CD4-positive, alpha-beta T cell treated with Interleukin-4 for 4 hours (primary cell): ENCODE measurements at regions not wholly inside any gene's neighbourhood (a gene's known extent, or its start where the extent isn't known, plus 50 kb on each side); places are given as distances from the start of the nearest gene placed in this dataset.

ENCODE experiments used
- DNase-seq: peaks from one replicate; pipeline ENCODE4 v3.0.0-alpha.2; 2020

GRCh38 chr4:177117256-177117655 lies 192.4 kb upstream of the NEIL3 start:
- no peak for DNase-seq

DNA sequence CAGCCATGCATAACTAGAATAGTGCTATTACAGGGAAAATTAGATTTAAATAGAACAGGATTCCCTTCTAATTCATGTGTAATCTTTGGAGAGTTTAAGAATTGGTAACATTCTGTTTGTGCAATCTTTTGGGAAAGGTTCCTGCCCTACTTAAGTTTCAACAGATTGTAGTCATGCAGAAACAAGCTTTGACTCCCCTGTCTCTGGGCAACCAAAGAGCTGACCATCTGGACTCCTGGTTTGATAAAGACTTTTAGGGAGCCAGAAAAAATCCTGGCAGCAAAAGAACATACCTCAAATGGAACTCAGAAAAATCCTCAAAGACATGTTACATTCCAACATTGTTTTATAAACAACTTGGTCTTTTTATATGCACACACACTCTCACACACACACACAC lies 191.1 kb upstream of the NEIL3 start:
- no peak for DNase-seq

DNA sequence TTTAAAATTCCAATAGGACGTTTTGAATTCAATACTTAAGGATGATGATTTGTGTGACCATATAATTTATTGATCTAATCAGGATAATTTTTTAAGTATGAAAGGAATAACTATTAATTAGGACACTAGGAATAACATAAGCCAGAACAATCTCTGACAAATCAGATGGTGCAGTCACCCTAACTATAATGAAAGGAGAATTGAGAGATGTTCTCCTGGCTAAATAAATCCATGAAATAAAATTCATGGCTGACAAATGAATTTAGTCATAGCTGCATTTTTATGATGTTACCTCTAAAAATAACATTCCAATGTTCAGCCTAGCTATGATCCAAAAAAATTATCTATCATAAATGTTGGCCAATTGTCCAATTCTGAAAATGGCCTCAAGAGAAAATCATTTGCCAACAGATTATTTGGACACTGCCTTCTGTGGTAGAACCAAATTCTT lies 190.6 kb upstream of the NEIL3 start:
- DNase-seq: no peak

DNA sequence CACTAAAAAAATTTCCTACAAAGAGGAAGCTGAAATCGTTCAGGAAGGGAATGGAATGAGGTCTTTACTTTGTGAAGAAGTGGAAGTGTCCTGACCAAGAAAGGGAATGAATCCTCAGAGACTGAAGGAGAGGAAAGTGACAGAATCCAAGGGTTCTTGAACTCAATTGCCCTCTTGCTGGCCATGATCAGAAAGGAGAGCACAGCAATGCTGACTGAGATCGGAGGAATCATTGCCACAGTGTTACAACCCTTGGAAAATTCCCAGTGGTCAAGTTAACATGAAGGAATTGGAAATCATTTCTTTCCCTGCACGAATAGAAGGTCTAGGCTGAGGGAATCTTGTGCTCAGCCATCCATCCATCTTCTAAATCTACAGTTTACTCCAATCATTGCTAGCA lies 190.0 kb upstream of the NEIL3 start:
- DNase-seq: no peak

DNA sequence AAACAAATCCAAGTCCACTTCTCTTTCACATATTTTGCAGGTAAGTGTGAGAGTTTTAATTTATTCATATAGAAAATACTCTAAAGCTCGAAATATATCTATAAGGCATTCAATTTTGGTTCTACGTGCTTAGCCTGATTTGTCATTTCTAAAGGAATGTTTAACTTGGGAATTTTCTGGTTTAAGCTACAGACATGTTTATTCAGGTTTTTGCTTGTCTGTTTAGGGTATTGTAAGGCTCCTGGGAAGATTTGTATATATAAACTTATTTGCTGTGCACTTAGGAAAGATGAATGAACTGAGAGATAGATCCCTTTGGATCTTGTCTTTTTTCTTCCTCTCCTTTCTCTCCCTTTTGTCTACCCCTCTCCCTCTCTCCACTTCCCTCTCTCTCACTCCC lies 185.9 kb upstream of the NEIL3 start:
- DNase-seq: no peak

- no peak for DNase-seq
These were observed 185.2 kb upstream of the NEIL3 start for GRCh38 chr4:177124349-177125064.

- no peak for DNase-seq
These were observed 184.0 kb upstream of the NEIL3 start for GRCh38 chr4:177125656-177126055.

DNA sequence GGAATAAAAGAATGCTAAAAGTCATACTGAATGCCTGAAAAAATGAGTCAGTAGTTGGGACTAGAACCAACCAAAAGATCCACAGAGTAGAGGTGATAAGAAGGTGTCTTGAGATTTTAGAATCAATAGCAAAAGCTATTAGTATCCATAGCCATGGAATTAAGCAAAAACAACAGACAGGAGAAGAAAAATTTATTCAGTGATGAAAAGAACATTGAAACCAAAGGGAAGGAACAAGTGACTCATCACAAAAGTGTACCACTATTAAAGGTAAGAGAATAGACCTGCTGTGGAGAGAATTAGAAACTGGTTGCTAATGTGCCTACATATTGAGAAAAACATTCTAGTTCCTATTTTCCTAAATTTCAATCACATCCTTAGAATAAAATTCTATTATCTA lies 182.0 kb upstream of the NEIL3 start:
- DNase-seq: no peak

DNA sequence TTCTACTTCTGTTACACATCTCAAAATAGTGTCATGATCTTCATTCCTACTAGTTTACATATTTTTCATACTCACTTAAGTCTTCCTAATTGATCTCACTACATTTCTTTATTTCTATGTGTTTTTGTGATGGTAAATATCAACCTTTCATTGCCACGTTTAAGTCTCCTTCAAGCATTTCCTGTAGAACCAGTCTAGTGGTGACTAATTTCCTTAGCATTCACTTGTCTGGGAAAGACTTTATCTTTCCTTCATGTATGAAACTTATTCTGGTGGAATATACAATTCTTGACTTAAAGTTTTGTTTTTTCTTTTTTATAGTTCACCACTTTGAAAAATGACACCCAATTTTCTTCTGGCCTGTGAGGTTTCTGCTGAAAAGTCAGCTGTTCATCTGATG lies 181.4 kb upstream of the NEIL3 start:
- no peak for DNase-seq

- no peak for DNase-seq
These were observed 177.9 kb upstream of the NEIL3 start for GRCh38 chr4:177131736-177132135.

GRCh38 chr4:177147668-177148067 lies 162.0 kb upstream of the NEIL3 start:
- DNase-seq: no peak

- no peak for DNase-seq
These were observed 154.2 kb upstream of the NEIL3 start for GRCh38 chr4:177155454-177155853.

DNA sequence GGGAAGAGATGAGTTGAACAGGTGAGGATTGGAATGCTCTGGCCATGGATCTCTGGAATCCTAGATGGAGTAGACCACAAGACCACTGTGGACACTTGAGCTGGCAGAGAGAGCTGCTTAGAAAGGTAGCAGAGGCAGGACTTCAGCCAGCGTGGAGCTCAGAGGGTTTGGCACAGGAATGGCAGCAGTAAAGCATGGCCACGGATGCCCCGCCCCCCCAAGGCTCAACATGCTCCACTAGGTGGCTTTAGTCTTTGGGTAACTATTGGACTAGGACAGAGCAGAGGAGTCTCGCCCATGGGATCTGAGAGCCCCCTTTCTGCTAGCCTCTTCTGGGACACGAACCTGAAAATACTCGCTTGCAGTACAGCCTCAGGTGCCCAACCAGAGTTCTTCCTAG lies 150.1 kb upstream of the NEIL3 start:
- DNase-seq: no peak

DNA sequence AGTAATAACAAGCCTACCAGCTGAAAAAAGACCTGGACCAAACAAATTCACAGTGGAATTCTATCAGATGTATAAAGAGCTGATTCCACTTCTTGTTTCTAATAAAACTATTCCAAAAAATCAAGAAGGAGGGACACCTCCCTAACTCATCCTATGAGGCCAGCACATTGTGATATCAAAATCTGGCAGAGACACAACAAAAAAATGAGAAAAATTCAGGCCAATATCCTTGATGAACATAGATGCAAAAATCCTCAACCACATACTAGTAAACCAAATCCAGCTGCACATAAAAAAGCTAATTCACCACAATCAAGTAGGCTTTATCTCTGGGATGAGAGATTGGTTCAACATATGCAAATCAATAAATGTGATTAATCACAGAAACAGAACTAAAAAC lies 147.9 kb upstream of the NEIL3 start:
- DNase-seq: no peak

DNA sequence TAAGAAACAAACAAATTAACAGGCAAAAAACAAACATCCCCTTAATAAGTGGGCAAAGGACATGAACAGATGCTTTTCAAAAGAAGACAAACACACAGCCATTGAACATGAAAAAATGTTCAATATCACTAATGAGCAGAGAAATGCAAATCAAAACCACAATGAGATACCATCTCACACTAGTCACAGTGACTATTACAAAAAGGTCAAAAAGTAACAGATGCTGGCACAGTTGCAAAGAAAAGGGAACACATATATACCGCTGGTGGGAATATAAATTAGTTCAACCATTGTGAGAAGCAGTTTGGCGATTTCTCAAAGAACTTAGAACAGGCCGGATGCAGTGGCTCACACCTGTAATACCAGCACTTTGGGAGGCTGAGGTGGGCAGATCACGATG lies 146.1 kb upstream of the NEIL3 start:
- DNase-seq: no peak

GRCh38 chr4:177171588-177171987 lies 138.1 kb upstream of the NEIL3 start:
- no peak for DNase-seq

DNA sequence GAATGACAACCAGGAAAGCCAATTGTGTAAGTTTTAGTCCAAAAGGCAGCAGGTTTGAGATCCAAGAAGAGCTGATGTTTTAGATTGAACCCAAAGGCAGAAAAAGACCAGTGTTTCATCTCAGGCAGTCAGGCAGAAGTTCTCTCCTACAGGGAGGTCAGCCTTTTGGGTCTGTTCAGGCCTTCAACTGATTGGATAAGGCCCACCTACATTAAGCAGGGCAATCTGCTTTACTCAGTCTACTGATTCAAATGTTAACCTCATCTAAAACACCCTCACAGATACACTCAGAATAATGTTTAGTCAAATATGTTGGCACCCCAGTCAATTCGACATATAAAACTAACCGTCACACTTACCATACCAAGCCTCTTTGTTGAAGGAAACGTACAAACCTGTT lies 134.2 kb upstream of the NEIL3 start:
- no peak for DNase-seq

DNA sequence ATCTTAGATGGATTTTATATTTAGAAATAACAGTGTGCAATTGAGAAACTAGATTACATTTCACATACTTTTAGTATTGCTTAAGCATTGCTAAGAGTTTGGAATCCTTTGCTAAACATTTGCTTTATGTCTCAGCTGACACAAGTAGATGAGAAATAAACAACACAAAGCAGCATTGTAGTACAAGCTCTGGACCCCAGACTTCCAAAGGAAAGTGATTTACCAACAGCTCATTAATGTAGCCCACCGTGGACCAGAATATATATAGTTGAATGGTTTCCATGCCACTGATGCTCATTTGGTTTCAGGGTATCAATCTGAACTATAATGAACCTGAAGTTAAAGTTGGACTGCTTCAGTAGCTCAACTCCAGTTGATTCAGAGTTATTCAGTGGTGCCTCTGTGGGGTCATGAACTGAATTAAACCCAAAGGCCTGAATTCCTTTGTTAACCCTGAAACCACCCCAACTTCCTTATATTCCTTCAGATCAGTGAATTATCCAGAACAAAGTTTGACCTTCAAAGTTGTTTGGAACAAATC lies 132.1 kb upstream of the NEIL3 start:
- DNase-seq: no peak

- DNase-seq: no peak
These were observed 131.4 kb upstream of the NEIL3 start for GRCh38 chr4:177178246-177178645.

DNA sequence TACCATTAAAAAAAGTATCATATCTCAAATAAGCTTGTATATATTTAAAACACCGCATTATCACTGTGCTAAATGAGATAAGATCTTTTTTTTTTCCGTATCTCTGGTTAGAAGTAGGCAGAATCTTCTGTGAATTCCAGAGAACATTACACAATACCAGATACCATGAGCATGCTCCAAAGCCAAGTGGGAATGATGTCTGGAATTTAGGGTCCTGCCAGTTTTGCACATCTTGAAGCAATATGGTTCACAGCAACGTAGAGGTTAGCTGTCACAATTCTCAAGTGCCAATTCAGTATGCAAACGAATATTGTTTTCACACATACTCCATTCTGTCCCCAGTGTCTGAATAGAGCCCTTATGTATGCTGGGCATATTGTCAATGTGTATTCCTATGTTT lies 127.5 kb upstream of the NEIL3 start:
- DNase-seq: no peak

GRCh38 chr4:177182728-177183127 lies 126.9 kb upstream of the NEIL3 start:
- DNase-seq: no peak

- no peak for DNase-seq
These were observed 124.5 kb upstream of the NEIL3 start for GRCh38 chr4:177185151-177185550.

DNA sequence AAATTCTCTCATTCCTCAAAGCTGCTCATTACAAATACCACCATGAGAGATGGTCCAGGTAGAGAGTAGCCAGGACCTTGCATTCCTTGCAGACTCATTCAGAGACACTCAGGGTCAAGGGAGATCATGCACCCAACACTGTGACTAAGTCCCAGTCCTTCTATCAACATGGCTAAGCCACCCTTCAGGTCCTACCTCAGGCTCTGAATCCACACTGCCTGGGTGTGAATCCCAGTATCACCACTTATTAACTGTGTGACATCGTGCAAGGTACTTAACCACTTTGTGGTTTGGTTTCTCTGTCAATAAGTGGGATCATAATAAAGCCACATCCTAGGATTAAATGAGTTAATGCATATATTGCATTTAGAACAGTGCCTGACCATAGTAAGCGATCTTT lies 124.1 kb upstream of the NEIL3 start:
- DNase-seq: no peak

DNA sequence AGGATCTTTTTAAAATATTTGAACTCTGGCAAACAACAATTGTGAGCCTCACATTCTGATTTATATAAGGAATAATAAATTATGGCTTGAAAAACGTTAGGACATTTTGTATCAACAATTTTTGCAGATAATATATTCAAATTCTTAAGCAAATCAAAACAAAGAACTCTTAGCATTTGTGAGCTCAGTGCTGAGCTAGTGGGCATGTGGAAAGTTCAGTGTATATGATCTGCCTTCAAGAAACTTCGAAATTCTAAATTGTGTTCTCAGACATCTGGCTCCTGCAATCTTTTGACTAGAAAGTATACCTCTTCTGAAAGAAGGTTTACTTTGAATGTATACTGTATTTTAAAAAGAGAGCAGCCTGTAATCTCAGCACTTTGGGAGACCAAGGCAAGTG lies 122.3 kb upstream of the NEIL3 start:
- DNase-seq: no peak

GRCh38 chr4:177190995-177191580 lies 118.6 kb upstream of the NEIL3 start:
- no peak for DNase-seq
